ENCODE measurements at regions not wholly inside any gene's neighbourhood (a gene's known extent, or its start where the extent isn't known, plus 50 kb on each side); places are given as distances from the start of the nearest gene placed in this dataset.

DNA sequence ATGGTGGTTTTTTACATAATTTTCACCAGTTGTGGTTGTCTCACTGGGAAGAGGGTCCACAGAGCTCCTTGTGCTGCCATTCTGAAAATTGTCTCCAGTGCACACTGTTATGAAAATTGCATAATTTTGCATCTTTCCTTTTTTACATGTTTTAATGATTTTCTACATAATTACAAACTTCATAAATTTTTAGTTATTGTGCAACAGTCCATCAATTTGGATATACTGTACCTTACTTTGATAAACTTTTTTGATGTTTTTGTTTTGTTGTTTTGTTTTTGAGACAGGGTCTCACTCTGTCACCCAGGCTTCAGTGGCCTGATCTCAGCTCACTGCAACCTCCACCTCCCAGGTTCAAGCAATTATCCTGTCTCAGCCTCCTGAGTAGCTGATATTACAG lies 70.6 kb upstream of the AUTS2 start:
- TF ChIP-seq, protein P1, sequence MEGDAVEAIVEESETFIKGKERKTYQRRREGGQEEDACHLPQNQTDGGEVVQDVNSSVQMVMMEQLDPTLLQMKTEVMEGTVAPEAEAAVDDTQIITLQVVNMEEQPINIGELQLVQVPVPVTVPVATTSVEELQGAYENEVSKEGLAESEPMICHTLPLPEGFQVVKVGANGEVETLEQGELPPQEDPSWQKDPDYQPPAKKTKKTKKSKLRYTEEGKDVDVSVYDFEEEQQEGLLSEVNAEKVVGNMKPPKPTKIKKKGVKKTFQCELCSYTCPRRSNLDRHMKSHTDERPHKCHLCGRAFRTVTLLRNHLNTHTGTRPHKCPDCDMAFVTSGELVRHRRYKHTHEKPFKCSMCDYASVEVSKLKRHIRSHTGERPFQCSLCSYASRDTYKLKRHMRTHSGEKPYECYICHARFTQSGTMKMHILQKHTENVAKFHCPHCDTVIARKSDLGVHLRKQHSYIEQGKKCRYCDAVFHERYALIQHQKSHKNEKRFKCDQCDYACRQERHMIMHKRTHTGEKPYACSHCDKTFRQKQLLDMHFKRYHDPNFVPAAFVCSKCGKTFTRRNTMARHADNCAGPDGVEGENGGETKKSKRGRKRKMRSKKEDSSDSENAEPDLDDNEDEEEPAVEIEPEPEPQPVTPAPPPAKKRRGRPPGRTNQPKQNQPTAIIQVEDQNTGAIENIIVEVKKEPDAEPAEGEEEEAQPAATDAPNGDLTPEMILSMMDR (IDR thresholded peaks at IDR 0.05; ENCODE audit: low read depth, low read length): no peak
- TF ChIP-seq EZH2phosphoT487 (IDR thresholded peaks at IDR 0.05; ENCODE audit: low read depth): no peak

Data from OCI-LY3 (cell line).